Vagina (tissue), 2 donors: ENCODE measurements at regions not wholly inside any gene's neighbourhood (a gene's known extent, or its start where the extent isn't known, plus 50 kb on each side); places are given as distances from the start of the nearest gene placed in this dataset.
A peak's percentile ranks its signal among the peaks of the same experiment; 100 is the strongest.

ENCODE experiments used
- DNase-seq, 2 donors: peaks; one replicate each; pipeline ENCODE4 v3.0.0-alpha.2; 2017; ENCODE audit errors: extremely low spot score in 2 of 2
- H3K27ac ChIP-seq: fragments of 200-600 bp; sonication (generic); one replicate; pipeline ENCODE4 v1.5.1; 2019
- H3K27me3 ChIP-seq: fragments of 200-600 bp; sonication (generic); one replicate; pipeline ENCODE4 v1.5.1; 2019
- H3K36me3 ChIP-seq, 2 donors: fragments of 200-600 bp; sonication (generic); one replicate each; pipeline ENCODE4 v1.5.1; 2017 to 2019
- H3K4me1 ChIP-seq: fragments of 200-600 bp; sonication (generic); one replicate; pipeline ENCODE4 v1.5.1; 2019
- H3K4me3 ChIP-seq, 2 donors: fragments of 200-600 bp; sonication (generic); 1 replicate in 1 of 2; 2 replicates in 1 of 2; pipeline ENCODE4 v1.5.1; 2016 to 2019
- H3K9me3 ChIP-seq: fragments of 200-600 bp; sonication (generic); one replicate; pipeline ENCODE4 v1.5.1; 2019
- CTCF ChIP-seq, 3 experiments: fragments of 450-650 bp in 2 of 3; fragments of 200-600 bp in 1 of 3; sonication (generic) in 1 of 3; IDR thresholded peaks; one replicate each; pipeline ENCODE4 v1.5.1; 2017 to 2019; ENCODE audit warnings: antibody characterized with exemption in 3 of 3, mild to moderate bottlenecking in 2 of 3, moderate library complexity in 2 of 3
- POLR2A ChIP-seq, 2 donors: fragments of 450-650 bp; IDR thresholded peaks; one replicate each; pipeline ENCODE4 v1.6.1; 2017; ENCODE audit warnings: antibody characterized with exemption in 2 of 2, mild to moderate bottlenecking in 2 of 2, moderate library complexity in 2 of 2
- POLR2AphosphoS5 ChIP-seq, 2 donors: sonication (generic); formaldehyde crosslinking; IDR thresholded peaks; one replicate each; pipeline ENCODE4 v1.9.0; 2017; ENCODE audit warnings: antibody characterized with exemption in 2 of 2, mild to moderate bottlenecking in 2 of 2, low read depth in 1 of 2; ENCODE audit not compliant: insufficient read depth in 1 of 2
- intact Hi-C: fragments of 100-400 bp; cut with DNase I; formaldehyde crosslinking; loops from one replicate; pipeline ENCODE4 v1.15.1; 2023

GRCh38 chr14:80325112-80325511 is 113.8 kb upstream of the DIO2 start:
- TF ChIP-seq POLR2A (IDR thresholded peaks at IDR 0.05) (no peak), CTCF (IDR thresholded peaks at IDR 0.05) (no peak), POLR2AphosphoS5 (IDR thresholded peaks at IDR 0.05; ENCODE audit: insufficient read depth in 1 of 2, low read depth in 1 of 2) (no peak)
- no peaks in the 10 kb centered on the region for H3K27me3 ChIP-seq
- H3K4me1 ChIP-seq = peaks cover 21% of the 10 kb centered on the region
- no peaks in the 10 kb centered on the region for H3K9me3 ChIP-seq
- no peak overlapping the region for H3K27ac ChIP-seq
- no peak for DNase-seq
- no peak overlapping the region for H3K4me3 ChIP-seq
- intact Hi-C loops = no loop called here
- H3K36me3 ChIP-seq = no peaks in the 10 kb centered on the region

- no peaks in the 10 kb centered on the region for H3K27me3 ChIP-seq
- no peaks in the 10 kb centered on the region for H3K9me3 ChIP-seq
- H3K4me1 ChIP-seq = peaks cover 21% of the 10 kb centered on the region
- no peak overlapping the region for H3K4me3 ChIP-seq
- H3K36me3 ChIP-seq = no peaks in the 10 kb centered on the region
- H3K27ac ChIP-seq = peak overlapping the region; percentile 24
- intact Hi-C loops = no loop called here
- TF ChIP-seq POLR2AphosphoS5 (IDR thresholded peaks at IDR 0.05; ENCODE audit: insufficient read depth in 1 of 2, low read depth in 1 of 2) = no peak
- TF ChIP-seq POLR2A (IDR thresholded peaks at IDR 0.05) = no peak
- no peak for TF ChIP-seq CTCF (IDR thresholded peaks at IDR 0.05)
- no peak for DNase-seq
These were observed 113.3 kb upstream of the DIO2 start for GRCh38 chr14:80324649-80325048.

- Histone ChIP-seq H3K9me3 (no peaks in the 10 kb centered on the region), H3K4me1 (peaks cover 21% of the 10 kb centered on the region), H3K4me3 (no peak overlapping the region), H3K27ac (peak overlapping the region; percentile 24), H3K36me3 (no peaks in the 10 kb centered on the region), H3K27me3 (no peaks in the 10 kb centered on the region)
- intact Hi-C loops = no loop called here
- TF ChIP-seq CTCF (IDR thresholded peaks at IDR 0.05) = no peak
- TF ChIP-seq POLR2A (IDR thresholded peaks at IDR 0.05) = no peak
- no peak for TF ChIP-seq POLR2AphosphoS5 (IDR thresholded peaks at IDR 0.05; ENCODE audit: insufficient read depth in 1 of 2, low read depth in 1 of 2)
- no peak for DNase-seq
These were observed 111.8 kb upstream of the DIO2 start for GRCh38 chr14:80323038-80323665.

GRCh38 chr14:80316441-80316840 is 105.1 kb upstream of the DIO2 start:
- H3K4me1 ChIP-seq = peaks cover 9% of the 10 kb centered on the region
- no peaks in the 10 kb centered on the region for H3K9me3 ChIP-seq
- intact Hi-C loops = no loop called here
- no peak overlapping the region for H3K4me3 ChIP-seq
- TF ChIP-seq POLR2A (IDR thresholded peaks at IDR 0.05) (no peak), POLR2AphosphoS5 (IDR thresholded peaks at IDR 0.05; ENCODE audit: insufficient read depth in 1 of 2, low read depth in 1 of 2) (no peak), CTCF (IDR thresholded peaks at IDR 0.05) (no peak)
- no peak for DNase-seq
- peak overlapping the region; percentile 29 for H3K27ac ChIP-seq
- no peaks in the 10 kb centered on the region for H3K27me3 ChIP-seq
- H3K36me3 ChIP-seq = no peaks in the 10 kb centered on the region

GRCh38 chr14:80315681-80316080 is 104.4 kb upstream of the DIO2 start:
- Histone ChIP-seq H3K4me3 (no peak overlapping the region), H3K9me3 (no peaks in the 10 kb centered on the region), H3K4me1 (peaks cover 9% of the 10 kb centered on the region), H3K27ac (peak overlapping the region; percentile 29), H3K36me3 (no peaks in the 10 kb centered on the region), H3K27me3 (no peaks in the 10 kb centered on the region)
- intact Hi-C loops = no loop called here
- no peak for DNase-seq
- TF ChIP-seq POLR2A (IDR thresholded peaks at IDR 0.05) (no peak), POLR2AphosphoS5 (IDR thresholded peaks at IDR 0.05; ENCODE audit: insufficient read depth in 1 of 2, low read depth in 1 of 2) (no peak)
